NCI-H446 (cell line): ENCODE measurements at regions not wholly inside any gene's neighbourhood (a gene's known extent, or its start where the extent isn't known, plus 50 kb on each side); places are given as distances from the start of the nearest gene placed in this dataset.
A peak's percentile ranks its signal among the peaks of the same experiment; 100 is the strongest.
"Not testable (repeated sequence)": the region's sequence is repeated elsewhere in the genome, so short reads cannot be mapped to it uniquely, and the experiment has no call there.

ENCODE experiments used
- DNase-seq, 2 experiments: peaks; one replicate each; lab custom pipeline; 2025; lab: John Stamatoyannopoulos, UW

- DNase-seq: no peak
These were observed 462.5 kb downstream of the KLF12 start for GRCh38 chr13:73671732-73672131.

GRCh38 chr13:73671011-73671410 is 463.2 kb downstream of the KLF12 start:
- no peak for DNase-seq

GRCh38 chr13:73667756-73668155 is 466.4 kb downstream of the KLF12 start:
- no peak for DNase-seq

GRCh38 chr13:73665261-73665660 is 468.9 kb downstream of the KLF12 start:
- no peak for DNase-seq

GRCh38 chr13:73664851-73665250 is 469.4 kb downstream of the KLF12 start:
- no peak for DNase-seq

GRCh38 chr13:73662833-73663232 is 471.4 kb downstream of the KLF12 start:
- no peak for DNase-seq

- DNase-seq: no peak
These were observed 472.3 kb downstream of the KLF12 start for GRCh38 chr13:73661687-73662425.

GRCh38 chr13:73661066-73661465 is 473.1 kb downstream of the KLF12 start:
- no peak for DNase-seq

- DNase-seq: no peak
These were observed 475.6 kb downstream of the KLF12 start for GRCh38 chr13:73658639-73659038.

- DNase-seq: peak; percentile 27 to 69
These were observed 476.2 kb downstream of the KLF12 start for GRCh38 chr13:73657821-73658540.

GRCh38 chr13:73656863-73657262 is 477.3 kb downstream of the KLF12 start:
- no peak for DNase-seq

- DNase-seq: no peak
These were observed 480.5 kb downstream of the KLF12 start for GRCh38 chr13:73653688-73654087.

GRCh38 chr13:73647417-73647816 is 486.8 kb downstream of the KLF12 start:
- DNase-seq: no peak

GRCh38 chr13:73640476-73641179 is 493.6 kb downstream of the KLF12 start:
- DNase-seq: not testable (repeated sequence)

GRCh38 chr13:73635166-73635787 is 498.9 kb downstream of the KLF12 start:
- no peak for DNase-seq

- DNase-seq: no peak
These were observed 500.3 kb downstream of the KLF12 start for GRCh38 chr13:73633817-73634460.

- DNase-seq: no peak
These were observed 502.8 kb downstream of the KLF12 start for GRCh38 chr13:73631411-73631810.

GRCh38 chr13:73625562-73626339 is 508.5 kb downstream of the KLF12 start:
- DNase-seq: no peak

GRCh38 chr13:73623281-73623680 is 510.9 kb downstream of the KLF12 start:
- no peak for DNase-seq

- no peak for DNase-seq
These were observed 511.8 kb downstream of the KLF12 start for GRCh38 chr13:73622381-73622780.

GRCh38 chr13:73618275-73618865 is 515.8 kb downstream of the KLF12 start:
- no peak for DNase-seq
